ENCODE measurements at regions not wholly inside any gene's neighbourhood (a gene's known extent, or its start where the extent isn't known, plus 50 kb on each side); places are given as distances from the start of the nearest gene placed in this dataset.

DNA sequence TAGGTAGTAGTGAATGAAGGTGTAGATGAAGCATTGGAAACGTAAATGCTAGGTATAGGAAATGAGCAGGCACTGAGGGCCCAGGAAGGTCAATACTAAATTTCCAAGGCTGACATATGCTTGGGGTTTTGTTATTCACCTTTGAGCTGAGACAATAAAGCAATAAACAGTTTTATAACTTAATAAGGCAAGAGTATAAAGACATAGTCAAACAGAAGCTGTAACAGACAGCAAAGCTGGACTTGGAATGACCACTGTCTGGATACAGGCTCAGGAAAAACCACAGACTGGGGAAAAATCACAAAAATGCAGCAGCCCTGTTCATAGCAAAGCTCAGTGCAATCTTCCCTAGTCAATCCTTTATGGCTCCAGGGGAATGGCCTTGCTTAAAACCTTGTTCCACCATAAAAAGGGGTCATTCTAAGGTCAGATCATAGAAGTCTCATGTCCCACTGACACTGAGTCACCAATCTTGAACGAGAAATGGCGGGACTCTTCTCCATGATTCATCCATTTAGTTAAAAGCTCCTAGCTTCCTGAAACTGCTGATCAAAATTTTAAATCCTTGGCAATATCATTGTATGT lies 493.3 kb downstream of the CMPK2 start:
- TF ChIP-seq, protein P1, sequence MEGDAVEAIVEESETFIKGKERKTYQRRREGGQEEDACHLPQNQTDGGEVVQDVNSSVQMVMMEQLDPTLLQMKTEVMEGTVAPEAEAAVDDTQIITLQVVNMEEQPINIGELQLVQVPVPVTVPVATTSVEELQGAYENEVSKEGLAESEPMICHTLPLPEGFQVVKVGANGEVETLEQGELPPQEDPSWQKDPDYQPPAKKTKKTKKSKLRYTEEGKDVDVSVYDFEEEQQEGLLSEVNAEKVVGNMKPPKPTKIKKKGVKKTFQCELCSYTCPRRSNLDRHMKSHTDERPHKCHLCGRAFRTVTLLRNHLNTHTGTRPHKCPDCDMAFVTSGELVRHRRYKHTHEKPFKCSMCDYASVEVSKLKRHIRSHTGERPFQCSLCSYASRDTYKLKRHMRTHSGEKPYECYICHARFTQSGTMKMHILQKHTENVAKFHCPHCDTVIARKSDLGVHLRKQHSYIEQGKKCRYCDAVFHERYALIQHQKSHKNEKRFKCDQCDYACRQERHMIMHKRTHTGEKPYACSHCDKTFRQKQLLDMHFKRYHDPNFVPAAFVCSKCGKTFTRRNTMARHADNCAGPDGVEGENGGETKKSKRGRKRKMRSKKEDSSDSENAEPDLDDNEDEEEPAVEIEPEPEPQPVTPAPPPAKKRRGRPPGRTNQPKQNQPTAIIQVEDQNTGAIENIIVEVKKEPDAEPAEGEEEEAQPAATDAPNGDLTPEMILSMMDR (conservative IDR thresholded peaks at IDR 0.05): no peak
- no peak for TF ChIP-seq EZH2 (IDR thresholded peaks at IDR 0.05; ENCODE audit: low read depth)

Measured in PC-9 (cell line).